C1 segment of cervical spinal cord (tissue), 14 donors: ENCODE measurements at regions not wholly inside any gene's neighbourhood (a gene's known extent, or its start where the extent isn't known, plus 50 kb on each side); places are given as distances from the start of the nearest gene placed in this dataset.
"Not testable (repeated sequence)": the region's sequence is repeated elsewhere in the genome, so short reads cannot be mapped to it uniquely, and the experiment has no call there.

Source experiments
- DNase-seq, 14 donors: peaks; one replicate each; lab custom pipeline; 2025; lab: John Stamatoyannopoulos, UW

DNA sequence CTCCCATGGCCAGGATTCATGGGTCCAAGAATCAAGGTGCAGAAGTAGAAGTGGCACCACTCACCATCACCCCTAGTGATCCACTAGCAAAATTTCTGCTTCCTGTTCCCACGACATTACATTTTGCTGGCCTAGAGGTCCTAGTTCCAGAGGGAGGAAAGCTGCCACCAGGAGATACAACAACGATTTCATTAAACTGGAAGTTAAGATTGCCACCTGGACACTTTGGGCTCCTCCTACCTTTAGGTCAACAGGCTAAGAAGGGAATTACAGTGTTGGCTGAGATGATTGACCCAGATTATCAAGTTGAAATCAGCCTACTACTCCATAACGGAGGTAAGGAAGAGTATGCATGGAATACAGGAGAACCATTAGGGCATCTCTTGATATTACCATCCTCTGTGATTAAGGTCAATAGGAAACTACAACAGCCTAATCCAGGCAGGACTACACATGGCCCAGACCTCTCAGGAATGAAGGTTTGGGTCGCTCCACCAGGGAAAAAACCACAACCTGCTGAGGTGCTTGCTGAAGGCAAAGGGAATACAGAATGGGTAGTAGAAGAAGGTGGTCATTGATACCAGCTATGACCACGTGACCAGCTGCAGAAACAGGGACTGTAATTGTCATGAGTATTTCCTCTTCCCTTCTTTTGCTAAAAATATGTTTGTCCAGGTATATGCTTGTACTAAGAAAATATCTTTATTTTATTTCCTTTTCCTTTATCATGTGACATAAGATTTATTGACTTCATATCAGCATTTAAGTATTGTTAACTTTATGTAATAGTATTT is 208.3 kb upstream of the HES1 start:
- not testable (repeated sequence) for DNase-seq

GRCh38 chr3:193928354-193929209 is 207.4 kb upstream of the HES1 start:
- DNase-seq, result no peak

DNA sequence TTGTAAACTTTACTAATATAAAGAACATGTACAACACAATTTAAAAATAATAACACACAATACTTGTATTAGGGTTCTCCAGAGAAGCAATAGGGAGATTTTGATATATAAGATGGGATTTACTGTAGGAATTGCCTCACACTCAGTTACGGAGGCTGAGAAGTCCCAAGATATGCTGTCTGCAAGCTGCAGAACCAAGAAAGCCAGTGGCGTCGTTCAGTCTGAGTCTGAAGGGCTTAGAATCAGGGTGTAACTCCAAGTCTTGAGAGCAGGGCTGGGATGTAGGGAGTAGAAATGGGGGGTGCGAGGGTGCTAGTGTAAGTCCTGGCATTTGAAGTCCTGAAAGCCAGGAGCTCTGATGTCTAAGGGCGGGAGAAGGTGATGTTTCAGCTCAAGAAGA is 206.6 kb upstream of the HES1 start:
- DNase-seq, result no peak

DNA sequence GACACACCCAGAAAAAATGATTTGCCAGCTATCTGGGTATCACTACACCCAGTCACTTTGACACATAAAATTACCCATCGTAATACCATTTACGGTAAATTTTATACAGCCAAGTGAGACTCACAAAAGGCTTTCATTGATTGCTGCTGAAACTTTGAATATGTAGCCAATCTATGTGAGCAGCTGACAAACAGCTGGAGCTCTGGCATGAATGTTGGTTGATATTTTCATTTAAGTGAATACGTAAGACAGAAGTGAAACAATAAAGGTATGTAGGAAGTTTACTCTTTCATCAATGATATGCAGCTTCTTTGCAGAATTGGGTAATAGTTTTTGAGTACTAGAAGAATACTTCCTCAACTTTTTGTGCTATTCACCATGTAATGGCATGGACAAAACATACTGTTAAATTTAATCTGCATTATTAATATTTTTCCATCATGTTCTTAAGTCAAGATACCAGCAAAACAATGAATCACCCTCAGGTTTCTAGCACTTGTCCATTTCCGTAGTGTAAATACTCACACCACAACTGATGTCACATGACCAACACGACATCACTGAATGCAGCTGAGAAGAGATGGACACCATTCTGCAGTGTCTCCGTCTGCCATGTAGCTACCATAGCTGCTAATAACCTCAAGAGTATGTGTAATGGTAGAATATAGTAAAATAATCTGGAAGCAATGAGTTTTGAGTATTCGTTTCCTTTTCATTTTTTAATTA is 205.9 kb upstream of the HES1 start:
- DNase-seq, result no peak

- DNase-seq, result no peak
Measured at GRCh38 chr3:193932136-193932535, 203.8 kb upstream of the HES1 start.

GRCh38 chr3:193932576-193932975 is 203.4 kb upstream of the HES1 start:
- DNase-seq, result no peak

DNA sequence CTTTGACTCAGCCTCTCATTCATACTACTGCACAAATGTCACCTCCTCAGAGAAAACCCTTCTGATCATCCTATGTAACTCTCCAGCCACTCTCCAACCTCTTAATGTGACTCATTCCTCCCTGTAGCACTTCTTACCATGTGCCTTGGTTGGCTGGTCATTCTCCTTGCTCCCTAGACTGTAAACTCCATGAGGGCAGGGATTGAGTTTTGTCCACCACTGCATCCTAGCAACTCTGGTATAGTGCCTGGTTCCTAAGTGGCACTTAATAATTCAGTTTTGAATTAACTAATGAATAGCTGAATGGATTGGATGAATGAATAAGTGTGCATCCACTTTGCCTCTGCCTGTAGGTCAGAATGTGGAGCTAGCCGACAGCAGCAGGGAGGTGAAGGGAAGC is 202.5 kb upstream of the HES1 start:
- DNase-seq, result no peak

- DNase-seq, result no peak
Measured at GRCh38 chr3:193935916-193936315, 200.0 kb upstream of the HES1 start.

DNA sequence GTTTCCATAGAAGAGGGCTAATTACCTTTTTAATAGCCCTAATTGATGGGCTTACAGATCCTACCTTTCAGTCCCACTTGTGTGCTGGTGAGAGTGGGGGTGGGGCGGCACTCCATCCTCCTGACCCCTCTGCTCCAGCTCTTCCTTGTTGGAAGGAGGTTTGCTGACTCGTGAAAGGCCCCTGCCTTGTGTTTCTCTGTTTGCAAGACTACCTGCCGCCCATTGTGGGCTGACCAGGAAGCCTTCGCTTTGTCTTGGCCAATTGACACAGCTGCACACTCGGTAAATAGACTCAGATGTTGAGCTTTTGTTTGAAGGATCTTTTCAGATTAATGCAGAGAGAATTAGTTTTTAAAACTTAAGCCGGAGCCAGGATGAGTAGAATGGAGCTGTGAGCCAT is 197.3 kb upstream of the HES1 start:
- no peak for DNase-seq

GRCh38 chr3:193939527-193939926 is 196.4 kb upstream of the HES1 start:
- DNase-seq, result no peak

GRCh38 chr3:193940526-193940925 is 195.4 kb upstream of the HES1 start:
- DNase-seq, result no peak

DNA sequence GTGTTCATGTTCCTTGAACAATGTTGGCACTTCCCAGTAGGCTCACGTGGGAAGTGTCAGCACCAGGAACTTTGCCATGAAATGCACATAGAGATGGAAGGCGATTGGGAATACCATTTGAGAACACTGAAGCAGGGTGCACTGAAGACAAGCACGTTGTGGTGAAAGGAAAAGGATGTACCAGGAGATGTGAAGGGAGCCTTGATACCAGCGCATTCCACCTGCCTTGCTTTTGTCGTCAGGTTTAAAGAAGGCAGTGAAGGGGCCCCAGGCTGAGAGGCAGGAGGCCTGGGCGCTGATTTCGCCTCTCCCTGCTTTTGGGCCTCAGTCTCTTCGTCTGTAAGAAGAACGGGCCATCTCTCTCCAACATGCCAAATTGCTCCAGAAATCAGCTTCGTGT is 194.5 kb upstream of the HES1 start:
- no peak for DNase-seq

DNA sequence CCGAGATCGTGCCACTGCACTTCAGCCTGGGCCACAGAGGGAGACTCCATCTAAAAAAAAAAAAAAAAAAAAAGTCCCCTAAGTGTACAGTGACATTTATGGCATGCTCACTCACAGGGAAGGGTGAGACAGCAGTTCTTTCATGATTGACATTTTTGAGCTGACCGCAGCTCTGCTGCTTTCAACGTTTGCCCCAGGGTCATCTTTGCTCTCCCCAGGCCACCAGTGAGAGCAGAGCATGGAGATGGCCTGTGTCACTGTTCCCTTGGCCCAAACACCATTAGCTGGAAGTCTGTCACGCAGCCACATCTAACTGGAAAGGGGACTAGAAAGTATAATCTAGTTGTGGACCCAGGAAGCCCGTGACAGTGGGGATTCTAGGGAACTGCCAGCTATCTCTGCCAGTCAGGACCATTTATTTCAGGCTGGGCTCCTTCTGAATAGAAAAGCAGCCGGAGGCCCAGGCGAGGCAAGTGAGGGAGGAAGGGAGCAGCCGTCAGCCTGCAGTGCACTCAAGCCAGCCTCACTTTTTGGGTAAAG is 193.4 kb upstream of the HES1 start:
- DNase-seq, result no peak

GRCh38 chr3:193943200-193943599 is 192.7 kb upstream of the HES1 start:
- peak in 1 of 14 donors; percentile 21 for DNase-seq

DNA sequence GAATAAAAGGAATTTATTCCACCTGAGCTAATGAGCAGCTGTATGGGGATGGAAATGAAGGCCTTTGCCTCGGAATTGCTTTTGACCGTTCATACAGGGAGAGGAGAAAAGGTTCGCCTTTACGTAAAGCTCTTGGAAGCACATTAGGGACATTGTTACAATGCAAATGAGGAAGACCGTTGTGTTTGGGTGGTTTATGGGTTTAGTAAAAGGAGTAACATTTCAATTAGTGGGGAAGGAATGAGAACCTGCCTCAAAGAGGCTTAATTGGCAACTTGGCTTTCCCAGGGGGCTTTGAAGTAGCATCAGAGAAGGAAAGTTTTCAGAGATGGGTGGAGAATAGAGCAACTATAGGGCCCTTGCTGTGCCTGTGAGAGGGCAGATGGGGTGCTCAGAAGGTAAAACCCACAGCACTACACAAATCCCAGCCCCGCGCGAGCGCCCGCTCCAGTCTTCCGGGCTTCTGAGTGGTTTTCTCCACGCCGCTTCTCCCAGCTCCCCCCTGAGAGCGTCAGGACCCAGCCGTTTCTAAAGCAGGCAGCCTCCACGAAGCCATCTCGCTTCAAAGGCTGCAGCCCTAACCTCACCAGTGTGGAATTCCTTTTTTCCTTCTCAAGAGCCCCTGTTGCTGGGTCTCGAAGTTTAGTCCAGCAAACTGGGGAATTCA is 192.0 kb upstream of the HES1 start:
- no peak for DNase-seq

GRCh38 chr3:193944518-193944884 is 191.4 kb upstream of the HES1 start:
- DNase-seq, result no peak

- DNase-seq, result no peak
Measured at GRCh38 chr3:193945143-193945542, 190.8 kb upstream of the HES1 start.

- DNase-seq, result no peak
Measured at GRCh38 chr3:193946945-193947344, 189.0 kb upstream of the HES1 start.

DNA sequence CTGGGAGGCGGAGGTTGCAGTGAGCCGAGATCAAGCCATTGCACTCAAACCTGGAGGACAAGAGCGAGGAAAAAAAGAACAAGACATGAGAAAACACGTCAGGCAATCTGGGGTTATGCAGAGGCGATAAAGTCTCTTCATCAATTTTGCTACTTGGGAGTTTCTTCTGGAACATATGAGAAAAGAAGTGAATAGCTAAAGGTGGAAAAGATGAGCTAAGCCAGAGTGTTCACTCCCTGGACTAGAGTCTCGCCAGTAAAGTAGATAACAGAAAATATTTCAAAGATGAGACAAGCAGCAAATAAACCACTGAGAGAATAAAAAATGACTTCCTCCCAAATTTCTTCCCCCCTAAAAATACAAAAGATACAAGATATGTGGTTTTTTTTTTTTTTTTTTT is 188.4 kb upstream of the HES1 start:
- no peak for DNase-seq

DNA sequence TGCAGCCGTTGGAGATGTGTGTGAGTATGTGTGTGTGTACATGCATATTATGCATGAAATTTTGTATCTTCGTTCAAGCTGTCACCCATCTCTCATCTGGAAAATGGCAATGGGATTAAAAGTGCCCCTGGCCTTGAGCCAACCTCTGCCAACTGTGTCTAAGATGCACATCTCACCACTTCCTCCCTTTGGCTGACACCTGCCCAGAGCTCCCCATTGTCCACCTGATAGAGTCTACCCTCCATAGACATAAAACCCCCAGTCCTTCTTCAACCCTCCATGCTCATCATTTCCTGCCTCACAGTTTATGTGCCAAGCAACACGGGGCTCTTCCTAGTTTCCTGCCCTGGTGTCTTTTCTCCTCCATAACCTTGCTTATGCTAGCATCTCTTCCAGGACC is 187.5 kb upstream of the HES1 start:
- no peak for DNase-seq

GRCh38 chr3:193951859-193952258 is 184.1 kb upstream of the HES1 start:
- DNase-seq, result no peak

GRCh38 chr3:193954752-193955151 is 181.2 kb upstream of the HES1 start:
- DNase-seq, result no peak
